A549 (cell line): ENCODE measurements at regions not wholly inside any gene's neighbourhood (a gene's known extent, or its start where the extent isn't known, plus 50 kb on each side); places are given as distances from the start of the nearest gene placed in this dataset.

Experiments
- ATAC-seq, 2 experiments: fragments of 200-7000 bp in 1 of 2; fragments of >200 bp in 1 of 2; cut with Nextera tagmentation in 1 of 2; cut with Tn5 transposase in 1 of 2; 3 replicates each; pipeline versions ENCODE4 v1.8.0 to v1.9.1; 2018 to 2020; ENCODE audit warnings: mild to moderate bottlenecking in 1 of 2, moderate library complexity in 1 of 2
- CTCF ChIA-PET: fragments of 300-600 bp; sonication (Branson Sonifier 250); formaldehyde crosslinking; extraction: SDS; loops from one replicate; lab custom pipeline; 2021; ENCODE audit warnings: antibody characterized with exemption, inconsistent platforms; lab: Yijun Ruan, JAX
- POLR2A ChIA-PET: fragments of 350-600 bp; formaldehyde crosslinking; extraction: SDS; loops from one replicate; lab custom pipeline; 2021; ENCODE audit warnings: antibody characterized with exemption, inconsistent platforms; lab: Yijun Ruan, JAX
- DNase-seq, 2 experiments: peaks; one replicate each; pipeline versions ENCODE4 v3.0.0 to v3.0.0-alpha.2; 2011 to 2016; ENCODE audit warnings: low read depth in 1 of 2, low spot score in 1 of 2
- FAIRE-seq: peaks from 2 replicates; lab custom pipeline; 2011; peaks lifted over from hg19 to GRCh38; lab: Jason Lieb, UNC
- H3K27ac ChIP-seq, 2 experiments: fragments of >200 bp; sonication (Bioruptor Twin); formaldehyde crosslinking; 3 replicates each; pipeline ENCODE4 v1.5.1; 2016 to 2017
- H3K4me1 ChIP-seq: fragments of >200 bp; sonication (Bioruptor Twin); formaldehyde crosslinking; 3 replicates; pipeline ENCODE4 v1.6.1; 2016
- H3K4me2 ChIP-seq: fragments of >200 bp; sonication (Bioruptor Twin); formaldehyde crosslinking; 3 replicates; pipeline ENCODE4 v1.6.1; 2016
- H3K4me3 ChIP-seq: fragments of >200 bp; sonication (Bioruptor Twin); formaldehyde crosslinking; 3 replicates; pipeline ENCODE4 v1.5.1; 2016
- H3K9me3 ChIP-seq: fragments of >200 bp; sonication (Bioruptor Twin); formaldehyde crosslinking; 3 replicates; pipeline ENCODE4 v1.6.1; 2016
- CHD2 ChIP-seq: fragments of 150-350 bp; IDR thresholded peaks from 2 replicates; pipeline ENCODE4 v1.6.1; 2014; ENCODE audit warnings: low read length; ENCODE audit not compliant: partially characterized antibody
- FOSB ChIP-seq: fragments of 250-450 bp; sonication (Bioruptor Pico); IDR thresholded peaks from 2 replicates; pipeline ENCODE4 v1.5.0; 2020; ENCODE audit warnings: mild to moderate bottlenecking, moderate library complexity
- GATA3 ChIP-seq: IDR thresholded peaks from 2 replicates; pipeline ENCODE4 v1.6.1; 2012; ENCODE audit warnings: borderline replicate concordance
- HEYL ChIP-seq: fragments of 250-450 bp; sonication (Bioruptor Pico); IDR thresholded peaks from 2 replicates; pipeline ENCODE4 v1.8.0; 2021; ENCODE audit warnings: mild to moderate bottlenecking, moderate library complexity
- JUNB ChIP-seq: fragments of >200 bp; sonication (Bioruptor Twin); formaldehyde crosslinking; IDR thresholded peaks from 2 replicates; pipeline ENCODE4 v1.6.1; 2016
- KDM1A ChIP-seq: fragments of 200-600 bp; sonication (generic); IDR thresholded peaks from 2 replicates; pipeline ENCODE4 v1.6.1; 2016; ENCODE audit warnings: low read depth, mild to moderate bottlenecking
- KDM5A ChIP-seq: fragments of 200-600 bp; sonication (generic); IDR thresholded peaks from 2 replicates; pipeline ENCODE4 v1.6.1; 2016; ENCODE audit warnings: antibody characterized with exemption, mild to moderate bottlenecking
- MAFK ChIP-seq: fragments of 450-650 bp; IDR thresholded peaks from 2 replicates; pipeline ENCODE4 v1.6.1; 2014; ENCODE audit not compliant: partially characterized antibody
- NFE2L2 ChIP-seq: fragments of 150-350 bp; conservative IDR thresholded peaks from 2 replicates; pipeline ENCODE4 v1.6.1; 2014; ENCODE audit warnings: low read length
- PHF8 ChIP-seq: fragments of 200-600 bp; sonication (generic); IDR thresholded peaks from 2 replicates; pipeline ENCODE4 v1.6.1; 2016; ENCODE audit warnings: low read depth, mild to moderate bottlenecking, antibody characterized with exemption, moderate library complexity, borderline replicate concordance
- POLR2A ChIP-seq: IDR thresholded peaks from 2 replicates; pipeline ENCODE4 v1.6.1; 2012; ENCODE audit warnings: mild to moderate bottlenecking, low read length
- RARB ChIP-seq: fragments of 250-450 bp; sonication (Bioruptor Pico); IDR thresholded peaks from 2 replicates; pipeline ENCODE4 v1.8.0; 2021; ENCODE audit warnings: mild to moderate bottlenecking, moderate library complexity
- RFX5 ChIP-seq: fragments of 450-650 bp; IDR thresholded peaks from 2 replicates; pipeline ENCODE4 v1.7.1; 2014; ENCODE audit warnings: antibody characterized with exemption, mild to moderate bottlenecking, moderate library complexity
- ZFP36 ChIP-seq: fragments of 450-650 bp; IDR thresholded peaks from 2 replicates; pipeline ENCODE4 v1.6.1; 2014; ENCODE audit warnings: borderline replicate concordance; ENCODE audit not compliant: partially characterized antibody
- ZSCAN20 ChIP-seq: fragments of 250-450 bp; sonication (Bioruptor Pico); IDR thresholded peaks from 2 replicates; pipeline ENCODE4 v1.8.0; 2022; ENCODE audit warnings: mild to moderate bottlenecking, moderate library complexity
- WGBS: methylation state at CpG from one replicate; pipeline ENCODE4 v1.1.6; 2017; ENCODE audit errors: missing lambda C conversion rate; 5-methylcytosine and 5-hydroxymethylcytosine counted together
- TF ChIP-seq, protein P1 (sequence below): fragments of 200-600 bp; sonication (generic); IDR thresholded peaks from 2 replicates; pipeline ENCODE4 v1.6.1; 2016; ENCODE audit warnings: antibody characterized with exemption, mild to moderate bottlenecking, moderate library complexity
- TF ChIP-seq, protein P2 (sequence below): fragments of 250-450 bp; sonication (Bioruptor Pico); IDR thresholded peaks from 2 replicates; pipeline ENCODE4 v1.5.0; 2020; ENCODE audit warnings: low read depth, mild to moderate bottlenecking, moderate library complexity
- TF ChIP-seq, protein P3 (sequence below): fragments of >200 bp; sonication (Bioruptor Twin); formaldehyde crosslinking; IDR thresholded peaks from 3 replicates; pipeline ENCODE4 v1.5.1; 2016
- TF ChIP-seq, protein P4 (sequence below): fragments of >200 bp; sonication (Bioruptor Twin); formaldehyde crosslinking; IDR thresholded peaks from 3 replicates; pipeline ENCODE4 v1.6.1; 2016

DNA sequence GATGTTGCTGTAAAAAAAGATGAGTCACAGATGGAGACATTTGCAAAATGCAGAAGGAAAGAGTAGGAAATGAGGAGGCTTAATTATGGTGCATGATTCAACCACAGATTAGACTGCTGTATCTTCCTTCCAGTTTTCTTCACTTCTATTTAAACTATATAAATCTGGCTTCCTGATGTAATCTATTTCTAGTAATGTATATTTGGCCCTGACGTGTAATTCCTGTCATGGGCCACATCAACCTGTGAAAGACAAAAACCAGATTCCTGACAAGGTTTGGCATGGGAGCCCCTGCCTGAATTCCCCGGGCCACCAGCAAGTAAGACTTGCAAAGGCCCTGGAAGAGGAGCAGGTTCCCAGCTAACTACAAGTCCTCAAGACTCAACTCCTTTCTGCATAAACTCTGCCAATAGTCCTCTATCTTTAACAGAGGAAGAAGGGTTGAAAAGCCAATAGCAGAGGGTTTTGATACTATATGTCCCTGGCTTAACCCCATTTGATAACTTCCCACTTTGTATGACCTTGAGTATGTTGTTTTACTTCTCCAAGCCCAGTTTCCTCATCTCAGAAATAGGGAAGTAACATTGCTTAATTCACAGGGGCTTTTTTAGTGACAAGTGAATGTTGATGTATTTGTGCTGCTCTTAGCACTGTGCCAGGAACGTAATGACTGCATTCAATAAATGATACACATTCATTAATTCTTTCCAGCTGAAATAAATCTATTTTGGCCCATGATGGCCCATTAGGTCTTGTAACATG lies 172.7 kb downstream of the SPRY2 start:
- TF ChIP-seq, protein P1, sequence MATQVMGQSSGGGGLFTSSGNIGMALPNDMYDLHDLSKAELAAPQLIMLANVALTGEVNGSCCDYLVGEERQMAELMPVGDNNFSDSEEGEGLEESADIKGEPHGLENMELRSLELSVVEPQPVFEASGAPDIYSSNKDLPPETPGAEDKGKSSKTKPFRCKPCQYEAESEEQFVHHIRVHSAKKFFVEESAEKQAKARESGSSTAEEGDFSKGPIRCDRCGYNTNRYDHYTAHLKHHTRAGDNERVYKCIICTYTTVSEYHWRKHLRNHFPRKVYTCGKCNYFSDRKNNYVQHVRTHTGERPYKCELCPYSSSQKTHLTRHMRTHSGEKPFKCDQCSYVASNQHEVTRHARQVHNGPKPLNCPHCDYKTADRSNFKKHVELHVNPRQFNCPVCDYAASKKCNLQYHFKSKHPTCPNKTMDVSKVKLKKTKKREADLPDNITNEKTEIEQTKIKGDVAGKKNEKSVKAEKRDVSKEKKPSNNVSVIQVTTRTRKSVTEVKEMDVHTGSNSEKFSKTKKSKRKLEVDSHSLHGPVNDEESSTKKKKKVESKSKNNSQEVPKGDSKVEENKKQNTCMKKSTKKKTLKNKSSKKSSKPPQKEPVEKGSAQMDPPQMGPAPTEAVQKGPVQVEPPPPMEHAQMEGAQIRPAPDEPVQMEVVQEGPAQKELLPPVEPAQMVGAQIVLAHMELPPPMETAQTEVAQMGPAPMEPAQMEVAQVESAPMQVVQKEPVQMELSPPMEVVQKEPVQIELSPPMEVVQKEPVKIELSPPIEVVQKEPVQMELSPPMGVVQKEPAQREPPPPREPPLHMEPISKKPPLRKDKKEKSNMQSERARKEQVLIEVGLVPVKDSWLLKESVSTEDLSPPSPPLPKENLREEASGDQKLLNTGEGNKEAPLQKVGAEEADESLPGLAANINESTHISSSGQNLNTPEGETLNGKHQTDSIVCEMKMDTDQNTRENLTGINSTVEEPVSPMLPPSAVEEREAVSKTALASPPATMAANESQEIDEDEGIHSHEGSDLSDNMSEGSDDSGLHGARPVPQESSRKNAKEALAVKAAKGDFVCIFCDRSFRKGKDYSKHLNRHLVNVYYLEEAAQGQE = no peak
- TF ChIP-seq CHD2 = no peak
- no peak for TF ChIP-seq RFX5
- TF ChIP-seq KDM1A = no peak
- no peak for TF ChIP-seq HEYL
- ChIA-PET CTCF (no interaction called here), POLR2A (no interaction called here)
- Histone ChIP-seq H3K4me2 (no peak overlapping the region), H3K4me1 (no peaks in the 10 kb centered on the region), H3K4me3 (no peak overlapping the region), H3K9me3 (no peaks in the 10 kb centered on the region), H3K27ac (no peak overlapping the region)
- DNase-seq (no peak), FAIRE-seq (no peak), ATAC-seq (no peak)
- 74% methylated on average over 3 of the region's 3 CpGs for WGBS

DNA sequence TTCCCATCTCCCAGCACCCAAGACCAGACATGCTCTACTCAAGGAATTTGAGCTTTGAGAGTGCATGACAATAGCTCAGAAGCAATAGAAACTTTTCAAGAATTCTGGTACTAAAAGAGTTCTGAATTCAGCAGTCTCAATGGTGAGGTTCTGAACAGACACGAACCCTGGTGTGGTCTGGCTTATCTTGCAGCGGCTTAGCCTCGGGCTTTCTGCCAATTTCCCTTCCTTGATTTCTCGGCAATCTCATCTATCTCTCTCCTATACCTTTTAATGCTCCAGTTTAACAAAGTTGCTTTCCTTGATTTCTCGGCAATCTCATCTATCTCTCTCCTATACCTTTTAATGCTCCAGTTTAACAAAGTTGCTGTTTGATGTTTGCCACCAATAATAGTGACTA lies 174.6 kb downstream of the SPRY2 start:
- H3K27ac ChIP-seq = no peak overlapping the region
- DNase-seq (no peak), ATAC-seq (no peak), FAIRE-seq (no peak)
- TF ChIP-seq JUNB (no peak), FOSB (CRISPR knock-in tag) (no peak)
- TF ChIP-seq, protein P1 = no peak
- no peaks in the 10 kb centered on the region for H3K9me3 ChIP-seq
- WGBS = 83% methylated on average over 5 of the region's 5 CpGs
- CTCF ChIA-PET = no interaction called here
- H3K4me3 ChIP-seq = no peak overlapping the region
- no peaks in the 10 kb centered on the region for H3K4me1 ChIP-seq
- POLR2A ChIA-PET = no interaction called here
- H3K4me2 ChIP-seq = no peak overlapping the region

DNA sequence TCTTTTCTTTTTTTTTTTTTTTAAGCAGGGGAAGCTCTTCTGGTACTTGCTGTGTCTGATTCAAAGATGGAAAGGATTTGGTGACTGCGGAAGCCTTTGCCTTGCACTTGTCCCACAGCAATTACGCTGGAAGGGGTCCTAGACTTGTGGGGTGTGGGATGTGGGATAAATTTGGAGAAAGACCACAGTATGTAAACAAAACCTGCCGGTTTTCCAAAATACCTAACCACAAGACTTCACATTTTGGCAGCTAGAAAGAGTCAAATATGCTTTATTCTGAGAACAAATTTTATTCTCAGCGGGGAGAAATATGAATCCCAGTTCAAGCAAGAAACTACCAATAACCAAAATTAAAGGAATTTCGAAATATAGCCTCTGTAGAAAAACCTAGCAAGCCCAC lies 176.5 kb downstream of the SPRY2 start:
- TF ChIP-seq MAFK = no peak
- TF ChIP-seq KDM5A = no peak
- no peak for TF ChIP-seq POLR2A
- TF ChIP-seq CHD2 = no peak
- H3K4me1 ChIP-seq = no peaks in the 10 kb centered on the region
- no peak overlapping the region for H3K4me3 ChIP-seq
- no peaks in the 10 kb centered on the region for H3K9me3 ChIP-seq
- no peak for ATAC-seq
- H3K4me2 ChIP-seq = no peak overlapping the region
- POLR2A ChIA-PET = no interaction called here
- CTCF ChIA-PET = no interaction called here
- no peak for DNase-seq
- 61% methylated on average over 5 of the region's 5 CpGs for WGBS
- FAIRE-seq = no peak
- H3K27ac ChIP-seq = no peak overlapping the region

DNA sequence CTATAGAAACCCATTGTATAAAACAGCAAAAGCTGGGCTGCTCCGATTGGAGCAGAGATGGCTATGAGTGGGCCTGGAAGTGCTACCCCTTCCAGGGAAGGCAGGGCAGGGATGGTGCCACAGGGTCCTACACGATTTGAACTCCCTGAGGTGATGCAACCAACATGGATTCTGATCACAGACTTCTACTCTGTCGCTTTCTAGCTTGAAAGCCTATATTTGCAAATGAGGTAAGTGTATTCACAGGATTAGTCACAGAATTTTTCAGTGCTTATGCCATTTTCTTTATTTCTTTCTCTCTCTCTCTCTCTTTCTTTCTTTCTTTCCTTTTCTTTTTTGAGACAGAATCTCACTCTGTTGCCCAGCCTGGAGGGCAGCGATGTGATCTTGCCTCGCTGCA lies 179.0 kb downstream of the SPRY2 start:
- H3K4me3 ChIP-seq = no peak overlapping the region
- DNase-seq = no peak
- H3K27ac ChIP-seq = no peak overlapping the region
- H3K4me2 ChIP-seq = no peak overlapping the region
- FAIRE-seq = no peak
- WGBS = 73% methylated on average over 5 of the region's 5 CpGs
- CTCF ChIA-PET = no interaction called here
- H3K4me1 ChIP-seq = no peaks in the 10 kb centered on the region
- no peaks in the 10 kb centered on the region for H3K9me3 ChIP-seq
- ATAC-seq = no peak
- POLR2A ChIA-PET = no interaction called here
- TF ChIP-seq ZSCAN20 (CRISPR knock-in tag) (no peak), ZFP36 (no peak), RARB (CRISPR knock-in tag) (no peak), HEYL (no peak), PHF8 (no peak), NFE2L2 (no peak), RFX5 (no peak), GATA3 (no peak)
- TF ChIP-seq, protein P2, sequence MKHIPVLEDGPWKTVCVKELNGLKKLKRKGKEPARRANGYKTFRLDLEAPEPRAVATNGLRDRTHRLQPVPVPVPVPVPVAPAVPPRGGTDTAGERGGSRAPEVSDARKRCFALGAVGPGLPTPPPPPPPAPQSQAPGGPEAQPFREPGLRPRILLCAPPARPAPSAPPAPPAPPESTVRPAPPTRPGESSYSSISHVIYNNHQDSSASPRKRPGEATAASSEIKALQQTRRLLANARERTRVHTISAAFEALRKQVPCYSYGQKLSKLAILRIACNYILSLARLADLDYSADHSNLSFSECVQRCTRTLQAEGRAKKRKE (CRISPR knock-in tag) = no peak
- TF ChIP-seq, protein P3, sequence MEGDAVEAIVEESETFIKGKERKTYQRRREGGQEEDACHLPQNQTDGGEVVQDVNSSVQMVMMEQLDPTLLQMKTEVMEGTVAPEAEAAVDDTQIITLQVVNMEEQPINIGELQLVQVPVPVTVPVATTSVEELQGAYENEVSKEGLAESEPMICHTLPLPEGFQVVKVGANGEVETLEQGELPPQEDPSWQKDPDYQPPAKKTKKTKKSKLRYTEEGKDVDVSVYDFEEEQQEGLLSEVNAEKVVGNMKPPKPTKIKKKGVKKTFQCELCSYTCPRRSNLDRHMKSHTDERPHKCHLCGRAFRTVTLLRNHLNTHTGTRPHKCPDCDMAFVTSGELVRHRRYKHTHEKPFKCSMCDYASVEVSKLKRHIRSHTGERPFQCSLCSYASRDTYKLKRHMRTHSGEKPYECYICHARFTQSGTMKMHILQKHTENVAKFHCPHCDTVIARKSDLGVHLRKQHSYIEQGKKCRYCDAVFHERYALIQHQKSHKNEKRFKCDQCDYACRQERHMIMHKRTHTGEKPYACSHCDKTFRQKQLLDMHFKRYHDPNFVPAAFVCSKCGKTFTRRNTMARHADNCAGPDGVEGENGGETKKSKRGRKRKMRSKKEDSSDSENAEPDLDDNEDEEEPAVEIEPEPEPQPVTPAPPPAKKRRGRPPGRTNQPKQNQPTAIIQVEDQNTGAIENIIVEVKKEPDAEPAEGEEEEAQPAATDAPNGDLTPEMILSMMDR = no peak
- TF ChIP-seq, protein P4, sequence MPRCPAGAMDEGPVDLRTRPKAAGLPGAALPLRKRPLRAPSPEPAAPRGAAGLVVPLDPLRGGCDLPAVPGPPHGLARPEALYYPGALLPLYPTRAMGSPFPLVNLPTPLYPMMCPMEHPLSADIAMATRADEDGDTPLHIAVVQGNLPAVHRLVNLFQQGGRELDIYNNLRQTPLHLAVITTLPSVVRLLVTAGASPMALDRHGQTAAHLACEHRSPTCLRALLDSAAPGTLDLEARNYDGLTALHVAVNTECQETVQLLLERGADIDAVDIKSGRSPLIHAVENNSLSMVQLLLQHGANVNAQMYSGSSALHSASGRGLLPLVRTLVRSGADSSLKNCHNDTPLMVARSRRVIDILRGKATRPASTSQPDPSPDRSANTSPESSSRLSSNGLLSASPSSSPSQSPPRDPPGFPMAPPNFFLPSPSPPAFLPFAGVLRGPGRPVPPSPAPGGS = no peak
